ENCODE measurements at regions not wholly inside any gene's neighbourhood (a gene's known extent, or its start where the extent isn't known, plus 50 kb on each side); places are given as distances from the start of the nearest gene placed in this dataset.

GRCh38 chr10:124296813-124297788 is 121.6 kb downstream of the OAT start:
- Mint-ChIP-seq H3K4me3 (no peak overlapping the region), H3K36me3 (peaks cover 0 to 15% (median 0%) of the 10 kb centered on the region in 3 donors), H3K27me3 (peaks cover 0 to 7% (median 0%) of the 10 kb centered on the region in 5 donors), H3K4me1 (no peaks in the 10 kb centered on the region), H3K9me3 (peaks cover 0 to 11% (median 5%) of the 10 kb centered on the region in 9 donors), H3K27ac (peak overlapping the region in 1 of 10 donors; percentile 47)
- POLR2A ChIA-PET: no interaction called here
- DNase-seq (no peak), ATAC-seq (no peak)

GRCh38 chr10:124296121-124296812 is 122.5 kb downstream of the OAT start:
- ATAC-seq: no peak
- H3K27me3 Mint-ChIP-seq: peaks cover 0 to 4% (median 0%) of the 10 kb centered on the region in 5 donors
- peaks cover 0 to 15% (median 0%) of the 10 kb centered on the region in 3 donors for H3K36me3 Mint-ChIP-seq
- peak overlapping the region in 2 of 10 donors; percentile 40 to 56 for H3K27ac Mint-ChIP-seq
- H3K9me3 Mint-ChIP-seq: peaks cover 0 to 11% (median 5%) of the 10 kb centered on the region in 9 donors
- no peak for DNase-seq
- no peak overlapping the region for H3K4me3 Mint-ChIP-seq
- peaks cover 0 to 1% (median 0%) of the 10 kb centered on the region in 4 donors for H3K4me1 Mint-ChIP-seq
- POLR2A ChIA-PET: interaction anchor here (0.5 kb wide), 1 partner anchor 102 kb away, joined by 3 read pairs; no protein-coding TSS in a partner anchor

DNA sequence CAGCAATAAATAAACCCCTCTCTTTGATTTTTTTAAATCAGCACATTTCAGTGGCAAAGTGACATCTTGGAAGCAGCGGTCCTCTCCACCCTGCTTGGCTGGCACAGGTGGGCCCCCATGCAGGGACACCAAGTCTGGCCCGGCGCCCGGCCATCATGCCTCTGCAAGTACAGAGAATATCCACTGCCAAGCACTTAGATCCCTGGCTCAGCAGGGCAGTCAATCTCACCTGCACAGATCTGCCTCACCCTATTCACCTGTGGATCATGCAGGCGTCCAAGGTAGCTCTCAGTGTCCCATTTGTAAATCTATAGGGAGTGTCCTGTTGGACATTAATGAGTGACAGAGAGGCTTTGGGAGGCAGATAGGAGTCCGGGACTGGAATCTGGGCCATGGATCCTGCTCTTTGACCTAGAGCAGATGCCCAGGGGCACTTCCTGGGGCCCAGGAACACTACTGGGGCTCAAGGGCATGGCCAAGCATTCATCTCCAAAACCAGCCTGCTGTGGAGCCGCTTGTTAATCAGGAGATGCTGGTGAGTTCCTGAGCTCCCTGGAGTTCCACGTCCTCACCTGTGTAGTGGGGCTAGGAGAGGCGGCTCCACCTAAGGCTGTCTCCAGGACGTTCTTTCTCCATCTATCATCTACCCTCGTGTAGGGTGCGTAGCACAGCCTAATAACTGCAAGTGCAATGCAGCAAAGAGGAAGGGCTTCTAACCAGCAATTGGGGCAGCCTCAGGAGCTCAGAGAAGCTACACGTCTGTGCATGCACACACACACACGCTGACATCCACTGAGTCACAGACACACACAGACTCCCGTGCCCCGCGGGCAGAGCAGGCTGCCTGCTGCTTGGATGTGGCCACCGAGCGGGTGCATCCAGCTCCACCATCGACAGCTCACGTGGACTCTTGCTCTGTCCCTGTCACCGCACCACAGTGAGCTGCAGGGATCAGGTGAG is 123.6 kb downstream of the OAT start:
- peaks cover 0 to 4% (median 0%) of the 10 kb centered on the region in 5 donors for H3K27me3 Mint-ChIP-seq
- H3K9me3 Mint-ChIP-seq: peaks cover 0 to under 1% (median 0%) of the 10 kb centered on the region in 9 donors
- no peak for DNase-seq
- no peak overlapping the region for H3K27ac Mint-ChIP-seq
- peaks cover 0 to 4% (median 0%) of the 10 kb centered on the region in 3 donors for H3K36me3 Mint-ChIP-seq
- peaks cover 0 to 5% (median under 1%) of the 10 kb centered on the region in 4 donors for H3K4me1 Mint-ChIP-seq
- POLR2A ChIA-PET: interaction anchor here (0.5 kb wide), 1 partner anchor 103 kb away, joined by 3 read pairs; no protein-coding TSS in a partner anchor
- no peak overlapping the region for H3K4me3 Mint-ChIP-seq
- no peak for ATAC-seq

DNA sequence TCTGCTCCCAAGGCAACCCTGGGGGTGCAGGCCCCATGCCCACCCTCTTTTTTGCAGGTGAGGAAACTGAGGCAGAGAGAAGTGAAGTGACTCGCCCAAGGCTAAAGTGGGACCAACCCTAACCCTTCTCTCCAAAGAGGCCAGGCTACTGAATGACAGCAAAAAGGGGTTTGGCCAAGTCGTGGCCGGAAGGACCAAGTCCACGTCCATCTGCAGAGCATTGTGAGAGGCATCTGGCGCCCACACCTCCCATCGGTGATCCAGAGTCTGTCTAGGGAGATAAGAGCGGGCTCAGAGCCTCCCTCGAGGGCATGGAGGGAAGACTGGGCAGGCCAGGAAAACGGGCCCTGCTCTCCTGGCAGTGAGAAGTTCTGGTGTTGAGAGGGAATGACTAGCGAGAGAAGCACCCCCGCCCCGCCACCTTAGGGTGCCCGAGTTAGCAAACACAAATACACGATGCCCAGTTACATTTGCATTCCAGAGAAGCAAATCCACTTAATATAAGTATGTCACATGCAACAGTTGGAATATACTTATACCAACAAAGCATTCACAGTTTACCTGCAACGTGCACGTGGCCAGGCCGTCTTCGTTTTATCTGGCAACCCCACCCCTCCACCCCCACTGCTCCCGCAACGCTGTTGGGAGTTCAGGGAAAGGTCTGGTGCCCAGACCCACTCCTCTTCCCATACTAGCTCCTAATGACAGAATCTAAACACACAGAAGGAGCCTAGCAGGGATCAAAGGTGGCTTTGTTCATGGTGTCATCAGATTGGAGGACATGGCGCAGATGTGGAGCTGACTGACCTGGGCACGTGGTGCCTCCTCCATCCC is 124.9 kb downstream of the OAT start:
- H3K9me3 Mint-ChIP-seq: no peaks in the 10 kb centered on the region
- peaks cover 0 to 4% (median 0%) of the 10 kb centered on the region in 3 donors for H3K36me3 Mint-ChIP-seq
- H3K4me1 Mint-ChIP-seq: peaks cover 0 to 5% (median under 1%) of the 10 kb centered on the region in 4 donors
- ATAC-seq (no peak), DNase-seq (no peak)
- no peak overlapping the region for H3K4me3 Mint-ChIP-seq
- peaks cover 0 to 4% (median 0%) of the 10 kb centered on the region in 5 donors for H3K27me3 Mint-ChIP-seq
- peak overlapping the region in 1 of 10 donors; percentile 54 for H3K27ac Mint-ChIP-seq
- POLR2A ChIA-PET: no interaction called here

DNA sequence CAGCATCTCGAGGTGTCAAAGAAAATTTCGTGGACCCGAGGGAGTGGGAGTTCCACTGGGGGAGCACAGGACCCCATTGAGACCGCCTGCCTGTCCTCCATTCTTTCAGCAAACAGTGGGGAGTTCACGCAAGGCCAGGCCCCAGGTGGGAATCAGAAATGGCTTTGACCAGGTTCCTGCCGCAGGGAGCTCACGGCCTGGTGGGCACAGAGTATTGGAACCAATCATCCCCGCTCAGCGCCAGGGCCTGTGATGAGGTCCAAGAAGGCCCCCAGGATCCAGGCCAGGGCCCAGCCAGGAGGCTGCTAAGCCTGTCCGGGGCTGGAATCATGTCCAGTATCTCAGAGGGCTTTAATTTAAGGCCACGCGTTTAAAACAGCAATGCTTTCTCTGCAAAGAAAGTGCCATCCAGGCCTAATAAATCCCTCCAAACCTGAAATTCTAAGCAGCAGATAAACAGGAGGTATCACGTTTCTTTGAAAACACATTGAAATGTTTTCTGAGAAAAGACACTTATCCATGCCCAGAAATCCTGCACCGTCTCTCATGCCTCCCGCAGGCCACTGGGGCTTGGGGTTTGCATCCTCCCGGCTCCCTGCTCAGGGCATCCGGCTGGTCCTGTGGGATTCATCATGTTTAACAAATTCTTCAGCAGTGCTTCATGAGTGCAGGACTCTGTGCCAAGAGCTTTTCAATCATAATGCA is 125.7 kb downstream of the OAT start:
- H3K27ac Mint-ChIP-seq: no peak overlapping the region
- H3K27me3 Mint-ChIP-seq: peaks cover 0 to 4% (median 0%) of the 10 kb centered on the region in 5 donors
- POLR2A ChIA-PET: no interaction called here
- no peaks in the 10 kb centered on the region for H3K9me3 Mint-ChIP-seq
- H3K4me1 Mint-ChIP-seq: peaks cover 0 to 5% (median under 1%) of the 10 kb centered on the region in 4 donors
- H3K4me3 Mint-ChIP-seq: no peak overlapping the region
- DNase-seq: no peak
- peaks cover 0 to 4% (median 0%) of the 10 kb centered on the region in 3 donors for H3K36me3 Mint-ChIP-seq
- ATAC-seq: no peak

- Mint-ChIP-seq H3K36me3 (no peaks in the 10 kb centered on the region), H3K27me3 (no peaks in the 10 kb centered on the region), H3K4me3 (no peak overlapping the region), H3K27ac (peak overlapping the region in 1 of 10 donors; percentile 49), H3K4me1 (peaks cover 0 to 7% (median under 1%) of the 10 kb centered on the region in 4 donors), H3K9me3 (no peaks in the 10 kb centered on the region)
- POLR2A ChIA-PET: no interaction called here
- DNase-seq (no peak), ATAC-seq (no peak)
These were observed 127.6 kb downstream of the OAT start for GRCh38 chr10:124291001-124291701.

DNA sequence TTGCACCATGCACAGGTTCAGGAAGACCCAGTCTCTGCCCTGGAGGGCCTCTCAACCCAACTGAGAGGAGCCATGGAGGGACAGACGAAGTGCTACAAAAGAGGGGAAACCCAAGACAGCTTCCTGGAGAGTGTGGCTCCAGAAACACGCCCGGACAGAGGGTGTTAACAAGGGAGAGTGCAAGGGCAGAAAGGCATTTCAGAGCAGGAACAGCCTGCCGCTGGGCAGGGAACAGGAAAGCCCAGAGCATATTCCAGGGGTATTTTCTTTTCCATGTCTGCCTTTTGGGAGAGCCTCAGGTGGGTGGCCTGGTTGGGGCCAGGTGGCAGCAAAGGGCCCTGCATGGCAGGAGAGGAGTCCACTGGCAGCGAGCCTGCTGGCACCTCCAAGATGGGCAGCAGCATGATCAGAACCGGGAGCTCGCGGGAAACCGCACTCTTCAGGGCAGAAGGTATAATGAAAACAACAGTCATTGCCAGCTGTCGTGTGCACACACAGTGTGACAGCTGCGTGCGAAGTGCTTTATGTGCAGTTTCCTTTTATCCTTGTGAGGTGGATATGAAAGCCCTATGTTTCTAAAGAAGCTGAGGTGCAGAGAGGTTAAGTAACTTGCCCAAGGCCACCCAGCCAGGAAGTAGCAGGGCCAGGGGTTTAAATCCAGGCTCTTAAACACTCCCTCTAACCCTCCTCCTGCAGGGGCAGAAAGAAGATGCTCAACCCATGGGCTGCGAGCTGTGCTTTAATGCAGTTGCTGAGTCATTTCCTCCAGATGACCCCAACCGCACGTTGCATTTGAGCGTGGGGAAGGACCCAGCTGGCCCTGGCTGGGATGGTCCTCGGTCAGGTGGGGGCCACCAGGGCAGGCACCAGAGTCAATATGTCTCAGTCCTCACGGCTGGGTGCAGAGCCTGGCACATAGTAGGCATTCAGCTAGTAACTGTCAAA is 128.6 kb downstream of the OAT start:
- POLR2A ChIA-PET: no interaction called here
- ATAC-seq (no peak), DNase-seq (no peak)
- Mint-ChIP-seq H3K27ac (no peak overlapping the region), H3K4me1 (peaks cover 0 to 14% (median under 1%) of the 10 kb centered on the region in 4 donors), H3K4me3 (peak overlapping the region in 1 of 10 donors; percentile 10), H3K36me3 (no peaks in the 10 kb centered on the region), H3K9me3 (no peaks in the 10 kb centered on the region), H3K27me3 (no peaks in the 10 kb centered on the region)

DNA sequence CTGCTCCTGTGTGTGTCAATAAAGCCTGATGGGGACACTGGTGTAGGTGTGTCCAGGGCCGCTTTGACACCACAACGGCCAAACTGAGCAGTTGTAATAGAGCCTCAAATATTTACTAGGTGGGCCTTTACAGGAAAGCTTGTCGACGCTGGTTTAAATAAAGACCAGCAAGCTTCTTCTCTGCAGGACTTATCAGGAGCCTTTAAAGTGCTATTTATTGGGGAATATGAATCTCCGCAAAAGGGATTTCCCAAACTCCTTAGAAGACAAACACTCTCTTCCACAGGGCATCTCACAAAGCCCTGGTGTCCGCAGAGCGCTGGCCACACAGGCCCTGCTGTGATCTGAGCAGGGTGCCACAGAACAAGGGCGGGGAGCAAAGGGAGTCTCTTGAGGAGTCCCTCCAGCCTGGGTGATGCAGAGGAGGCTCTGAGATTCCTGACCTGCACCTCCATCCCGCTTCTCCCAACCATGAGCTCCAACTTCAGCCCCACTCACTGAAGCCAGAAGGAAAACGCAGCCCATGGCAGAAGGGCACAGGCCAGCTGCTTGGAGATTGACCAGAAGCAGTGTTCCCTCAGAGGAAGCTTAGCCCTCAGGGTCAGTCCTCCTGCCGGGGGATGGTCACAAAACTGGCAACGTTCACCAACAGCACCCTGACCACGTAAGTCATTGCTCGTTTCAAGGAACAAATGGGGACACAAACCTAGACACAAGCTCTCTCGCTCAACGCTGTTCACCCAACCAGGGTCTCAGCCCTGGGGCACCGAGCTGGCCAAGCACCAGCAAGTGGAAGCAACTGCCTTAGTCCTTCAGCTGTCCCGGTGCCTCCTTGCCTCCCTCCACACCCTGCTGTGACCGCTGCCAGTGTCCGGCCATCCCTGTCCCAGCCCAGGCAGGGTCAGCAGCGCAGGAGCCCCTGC is 129.5 kb downstream of the OAT start:
- H3K4me1 Mint-ChIP-seq: peaks cover 0 to 18% (median under 1%) of the 10 kb centered on the region in 4 donors
- no peaks in the 10 kb centered on the region for H3K36me3 Mint-ChIP-seq
- POLR2A ChIA-PET: no interaction called here

DNA sequence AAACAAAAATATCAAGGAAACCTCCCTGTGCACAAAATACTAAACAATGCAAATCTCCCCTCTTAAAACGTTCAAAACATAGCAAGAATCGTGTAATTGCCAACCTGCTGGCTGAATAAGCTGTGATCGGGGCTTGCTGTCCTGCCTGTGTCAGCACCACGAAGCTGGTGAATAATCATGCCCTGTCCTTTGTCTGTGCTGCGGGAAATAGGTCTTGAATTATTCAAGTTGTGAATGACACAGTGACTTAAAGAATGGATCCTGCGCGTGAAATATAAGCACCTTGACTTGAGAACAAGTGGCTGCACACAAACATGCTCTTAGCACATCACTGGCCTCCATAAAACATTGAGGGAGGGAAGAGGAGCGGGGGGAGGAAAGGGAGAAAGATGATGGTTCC is 130.2 kb downstream of the OAT start:
- Mint-ChIP-seq H3K27ac (no peak overlapping the region), H3K4me3 (no peak overlapping the region), H3K4me1 (peaks cover 0 to 18% (median under 1%) of the 10 kb centered on the region in 4 donors), H3K27me3 (no peaks in the 10 kb centered on the region), H3K36me3 (no peaks in the 10 kb centered on the region), H3K9me3 (no peaks in the 10 kb centered on the region)
- ATAC-seq: no peak
- no peak for DNase-seq
- POLR2A ChIA-PET: no interaction called here

More for the DNA sequence above, 129.5 kb downstream of the OAT start:
- Mint-ChIP-seq H3K4me3 (no peak overlapping the region), H3K27ac (no peak overlapping the region), H3K9me3 (no peaks in the 10 kb centered on the region), H3K27me3 (no peaks in the 10 kb centered on the region)
- ATAC-seq (no peak), DNase-seq (no peak)
